BLaER1 treated with 17β-estradiol and CSF1 and Interleukin-3, amounts not matched to agents 10 nM and 100 nM (cell line): ENCODE measurements at regions not wholly inside any gene's neighbourhood (a gene's known extent, or its start where the extent isn't known, plus 50 kb on each side); places are given as distances from the start of the nearest gene placed in this dataset.
A peak's percentile ranks its signal among the peaks of the same experiment; 100 is the strongest.

ENCODE experiments used
- H3K27ac ChIP-seq, 11 experiments: shearing (Covaris generic); formaldehyde crosslinking; 2 replicates each; pipeline ENCODE4 v1.8.1; 2022
- H3K27me3 ChIP-seq, 11 experiments: shearing (Covaris generic); formaldehyde crosslinking; 2 replicates each; pipeline ENCODE4 v1.8.1; 2022
- H3K36me3 ChIP-seq, 11 experiments: shearing (Covaris generic); formaldehyde crosslinking; 2 replicates each; pipeline ENCODE4 v1.8.1; 2022
- H3K4me1 ChIP-seq, 10 experiments: shearing (Covaris generic); formaldehyde crosslinking; 2 replicates each; pipeline ENCODE4 v1.8.1; 2022
- H3K4me2 ChIP-seq, 11 experiments: shearing (Covaris generic); formaldehyde crosslinking; 2 replicates each; pipeline ENCODE4 v1.8.1; 2022
- H3K4me3 ChIP-seq, 10 experiments: shearing (Covaris generic); formaldehyde crosslinking; 2 replicates each; pipeline ENCODE4 v1.8.1; 2022
- H3K9ac ChIP-seq, 11 experiments: shearing (Covaris generic); formaldehyde crosslinking; 2 replicates each; pipeline ENCODE4 v1.8.1; 2022
- H3K9me3 ChIP-seq, 11 experiments: shearing (Covaris generic); formaldehyde crosslinking; replicated peaks in 1 of 11; 2 replicates each; pipeline ENCODE4 v1.8.1; 2022
- H4K20me1 ChIP-seq, 11 experiments: shearing (Covaris generic); formaldehyde crosslinking; 2 replicates each; pipeline ENCODE4 v1.8.1; 2022
- Cebpa-rat ChIP-seq, 11 experiments: shearing (Covaris generic); IDR thresholded peaks; 2 replicates each; pipeline ENCODE4 v1.8.1; 2022

DNA sequence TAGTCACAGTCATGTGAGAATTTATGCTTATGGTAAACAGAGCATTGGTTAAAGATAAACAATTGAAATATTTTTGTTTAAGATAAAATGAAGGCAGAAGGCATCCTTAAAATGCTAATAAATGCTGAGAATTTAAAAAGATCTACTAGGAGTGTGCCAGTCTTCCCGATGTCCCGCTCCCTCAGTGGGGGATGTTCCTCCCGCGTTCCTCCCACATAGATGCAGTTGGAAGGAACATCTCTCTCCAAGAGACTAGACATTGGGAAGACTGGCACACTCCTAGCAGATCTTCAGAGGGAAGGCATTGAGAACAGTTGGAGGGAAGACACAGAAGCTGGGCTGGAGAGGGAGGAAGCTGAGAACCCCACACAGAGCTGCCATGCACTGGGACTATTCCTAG, 203.3 kb downstream of the EDN1 start:
- Histone ChIP-seq H4K20me1 (no peaks in the 10 kb centered on the region), H3K4me1 (peaks cover 0 to 28% (median 2%) of the 10 kb centered on the region in 10 experiments; a peak in 7 of 20 replicates), H3K4me3 (no peak overlapping the region), H3K36me3 (no peaks in the 10 kb centered on the region), H3K27ac (no peak overlapping the region), H3K9me3 (peaks cover 0 to 12% (median 0%) of the 10 kb centered on the region in 11 experiments; a peak in 3 of 22 replicates), H3K9ac (no peak overlapping the region), H3K27me3 (no peaks in the 10 kb centered on the region), H3K4me2 (no peak overlapping the region)
- no peak for TF ChIP-seq Cebpa-rat (IDR thresholded peaks at IDR 0.05)

DNA sequence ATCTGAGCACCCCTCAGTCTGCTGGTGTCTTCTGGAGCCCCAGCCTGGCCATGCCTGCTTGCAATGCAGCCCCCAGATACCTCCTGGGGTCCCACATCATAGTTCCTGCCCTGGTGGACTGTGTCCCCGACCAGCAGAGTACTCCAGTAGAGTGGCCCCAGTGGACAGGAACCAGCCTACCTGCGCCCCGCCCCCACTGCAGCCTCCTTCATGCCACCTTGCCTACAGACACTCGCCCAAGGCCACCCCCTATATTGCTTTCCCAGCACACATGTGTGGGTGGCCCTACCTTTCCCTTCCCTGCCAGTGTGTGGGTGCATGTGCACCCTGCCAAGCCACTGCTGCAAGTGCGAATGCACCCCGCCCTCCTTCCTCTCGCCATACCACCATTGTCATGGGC, 204.0 kb downstream of the EDN1 start:
- Histone ChIP-seq H4K20me1 (no peaks in the 10 kb centered on the region), H3K4me1 (peaks cover 0 to 26% (median 2%) of the 10 kb centered on the region in 10 experiments; a peak in 7 of 20 replicates), H3K27ac (no peak overlapping the region), H3K4me2 (no peak overlapping the region; a peak in 1 of 22 replicates), H3K9me3 (peaks cover 0 to 15% (median 2%) of the 10 kb centered on the region in 11 experiments; a peak in 6 of 22 replicates), H3K27me3 (no peaks in the 10 kb centered on the region), H3K4me3 (no peak overlapping the region), H3K9ac (no peak overlapping the region), H3K36me3 (no peaks in the 10 kb centered on the region)
- TF ChIP-seq Cebpa-rat (IDR thresholded peaks at IDR 0.05) = no peak

DNA sequence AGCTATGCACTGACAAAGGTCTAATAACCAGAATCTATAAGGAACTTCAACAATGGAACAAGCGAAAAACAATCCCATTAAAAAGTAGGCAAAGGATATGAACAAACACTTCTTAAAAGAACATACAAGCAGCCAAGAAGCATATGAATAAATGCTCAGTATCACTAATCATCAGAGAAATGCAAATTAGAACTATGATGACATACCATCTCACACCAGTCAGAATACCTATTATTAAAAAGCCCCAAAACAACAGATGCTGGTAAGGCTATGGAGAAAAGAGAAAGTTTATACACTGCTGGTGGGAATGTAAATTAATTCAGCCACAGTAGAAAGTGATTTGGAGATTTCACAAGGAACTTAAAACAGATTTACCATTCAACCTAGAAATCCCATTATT, 211.8 kb downstream of the EDN1 start:
- H3K4me1 ChIP-seq = no peaks in the 10 kb centered on the region
- no peaks in the 10 kb centered on the region for H4K20me1 ChIP-seq
- H3K4me2 ChIP-seq = no peak overlapping the region
- no peak overlapping the region for H3K27ac ChIP-seq
- no peaks in the 10 kb centered on the region for H3K27me3 ChIP-seq
- no peak overlapping the region for H3K9ac ChIP-seq
- H3K4me3 ChIP-seq = no peak overlapping the region
- no peak for TF ChIP-seq Cebpa-rat (IDR thresholded peaks at IDR 0.05)
- peaks cover 0 to 11% (median 0%) of the 10 kb centered on the region in 11 experiments; a peak in 4 of 22 replicates for H3K9me3 ChIP-seq
- H3K36me3 ChIP-seq = no peaks in the 10 kb centered on the region

DNA sequence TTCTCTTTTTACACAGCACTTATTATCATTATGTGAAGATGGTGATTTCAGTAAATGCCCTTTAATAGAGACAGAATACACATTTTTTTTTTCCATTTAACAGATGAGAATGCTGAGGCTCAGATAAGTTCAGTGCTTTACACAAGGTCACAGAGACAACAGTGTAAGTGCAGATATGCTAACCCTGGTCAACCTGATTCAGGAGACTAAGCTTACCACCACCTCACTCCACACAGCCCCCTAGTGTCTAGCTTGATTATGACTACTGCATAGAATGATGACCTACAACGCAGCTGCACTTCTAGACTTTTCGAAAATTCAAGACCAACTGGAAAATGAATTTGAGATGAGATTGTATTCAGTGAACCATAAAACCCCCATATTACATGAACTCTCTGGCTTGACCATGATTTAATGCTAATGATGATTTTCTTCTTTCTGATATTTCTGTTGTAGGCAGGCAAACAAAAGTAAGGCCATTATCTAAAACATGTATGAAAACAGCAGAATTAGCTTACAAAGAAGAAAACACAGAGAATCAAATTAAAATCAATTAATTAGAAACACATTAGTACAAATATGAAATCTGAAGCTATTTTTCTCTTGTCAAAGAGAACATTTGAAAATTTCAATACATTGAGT, 212.1 kb upstream of the PHACTR1 start:
- no peaks in the 10 kb centered on the region for H4K20me1 ChIP-seq

DNA sequence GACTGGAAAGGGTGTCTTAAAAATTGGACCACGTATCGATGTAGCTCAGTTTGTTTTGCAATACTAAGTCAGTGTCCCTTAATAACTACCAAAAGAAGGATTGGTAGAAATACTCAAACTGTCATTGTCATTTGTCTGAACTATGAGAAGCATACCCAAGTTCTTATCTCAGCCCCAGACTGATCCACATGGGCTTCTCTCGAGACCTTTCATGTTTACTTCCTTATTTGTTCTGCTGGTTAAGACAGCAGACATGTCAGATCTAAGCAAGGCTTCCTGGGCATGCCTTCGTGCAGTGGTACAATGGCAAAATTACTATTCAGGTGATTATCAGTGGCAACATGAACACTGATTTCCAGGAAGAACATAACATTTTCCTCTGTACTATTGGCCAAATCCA, 211.1 kb upstream of the PHACTR1 start:
- no peaks in the 10 kb centered on the region for H4K20me1 ChIP-seq
- H3K36me3 ChIP-seq = no peaks in the 10 kb centered on the region
- H3K27me3 ChIP-seq = no peaks in the 10 kb centered on the region
- no peak overlapping the region for H3K27ac ChIP-seq
- no peak for TF ChIP-seq Cebpa-rat (IDR thresholded peaks at IDR 0.05)
- H3K4me3 ChIP-seq = no peak overlapping the region
- H3K9me3 ChIP-seq = peaks cover 0 to 13% (median 0%) of the 10 kb centered on the region in 11 experiments; a peak in 5 of 22 replicates
- H3K4me1 ChIP-seq = no peaks in the 10 kb centered on the region
- H3K4me2 ChIP-seq = no peak overlapping the region
- H3K9ac ChIP-seq = no peak overlapping the region

More for the DNA sequence above, 212.1 kb upstream of the PHACTR1 start:
- Histone ChIP-seq H3K9ac (no peak overlapping the region), H3K4me2 (no peak overlapping the region), H3K9me3 (peaks cover 0 to 15% (median 0%) of the 10 kb centered on the region in 11 experiments; a peak in 4 of 22 replicates), H3K27me3 (no peaks in the 10 kb centered on the region), H3K4me3 (no peak overlapping the region), H3K4me1 (no peaks in the 10 kb centered on the region), H3K36me3 (no peaks in the 10 kb centered on the region), H3K27ac (no peak overlapping the region)
- no peak for TF ChIP-seq Cebpa-rat (IDR thresholded peaks at IDR 0.05)

DNA sequence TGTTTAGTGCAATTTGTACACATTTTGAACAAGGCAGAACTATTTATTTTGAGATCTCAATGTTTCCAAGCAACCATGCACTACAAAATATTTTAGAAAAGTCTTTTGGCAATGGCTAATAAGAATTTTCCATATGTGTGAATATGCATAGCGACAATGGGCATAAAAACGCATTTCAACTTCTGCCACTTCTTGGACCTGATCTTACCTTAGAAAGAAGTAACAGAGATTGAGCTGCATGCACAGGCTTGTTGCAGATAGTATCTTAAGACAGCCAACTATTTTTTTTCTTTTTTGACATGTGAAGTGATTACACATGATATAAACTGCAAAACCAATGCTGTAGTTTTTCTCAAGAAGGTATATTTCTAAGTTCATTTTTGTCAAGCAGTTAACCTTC, 210.4 kb upstream of the PHACTR1 start:
- Histone ChIP-seq H4K20me1 (no peaks in the 10 kb centered on the region), H3K4me3 (no peak overlapping the region), H3K9ac (no peak overlapping the region), H3K9me3 (peaks cover 0 to 13% (median 0%) of the 10 kb centered on the region in 11 experiments; a peak in 5 of 22 replicates), H3K27ac (no peak overlapping the region), H3K36me3 (no peaks in the 10 kb centered on the region), H3K4me1 (peaks cover 0 to 6% (median 0%) of the 10 kb centered on the region in 10 experiments; a peak in 2 of 20 replicates), H3K4me2 (no peak overlapping the region), H3K27me3 (no peaks in the 10 kb centered on the region)
- no peak for TF ChIP-seq Cebpa-rat (IDR thresholded peaks at IDR 0.05)

DNA sequence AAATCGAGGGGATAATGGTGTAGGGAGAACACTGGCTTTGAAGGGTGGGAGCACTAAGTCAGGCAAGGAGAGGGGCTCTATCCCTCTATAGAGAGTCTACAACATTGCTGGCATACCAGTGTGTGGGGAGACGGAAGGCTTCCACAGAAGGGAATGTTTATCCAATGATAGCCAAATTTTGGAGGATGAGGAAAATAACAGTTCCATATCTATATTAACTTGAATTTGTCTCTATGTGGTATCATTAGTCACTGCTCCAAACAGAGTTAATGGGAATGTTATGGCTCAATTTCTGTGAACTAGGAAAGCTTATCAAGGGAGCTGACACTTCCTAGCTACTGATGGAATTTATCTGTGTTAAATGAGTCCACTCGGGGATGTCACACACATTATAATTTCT, 208.9 kb upstream of the PHACTR1 start:
- H3K36me3 ChIP-seq = no peaks in the 10 kb centered on the region
- peaks cover 0 to 11% (median 0%) of the 10 kb centered on the region in 10 experiments; a peak in 3 of 20 replicates for H3K4me1 ChIP-seq
- H3K4me2 ChIP-seq = no peak overlapping the region
- H3K4me3 ChIP-seq = no peak overlapping the region
- no peaks in the 10 kb centered on the region for H3K27me3 ChIP-seq
- H3K9ac ChIP-seq = no peak overlapping the region
- H4K20me1 ChIP-seq = no peaks in the 10 kb centered on the region
- TF ChIP-seq Cebpa-rat (IDR thresholded peaks at IDR 0.05) = no peak
- H3K9me3 ChIP-seq = peaks cover 0 to 13% (median 0%) of the 10 kb centered on the region in 11 experiments; a peak in 5 of 22 replicates
- H3K27ac ChIP-seq = no peak overlapping the region

DNA sequence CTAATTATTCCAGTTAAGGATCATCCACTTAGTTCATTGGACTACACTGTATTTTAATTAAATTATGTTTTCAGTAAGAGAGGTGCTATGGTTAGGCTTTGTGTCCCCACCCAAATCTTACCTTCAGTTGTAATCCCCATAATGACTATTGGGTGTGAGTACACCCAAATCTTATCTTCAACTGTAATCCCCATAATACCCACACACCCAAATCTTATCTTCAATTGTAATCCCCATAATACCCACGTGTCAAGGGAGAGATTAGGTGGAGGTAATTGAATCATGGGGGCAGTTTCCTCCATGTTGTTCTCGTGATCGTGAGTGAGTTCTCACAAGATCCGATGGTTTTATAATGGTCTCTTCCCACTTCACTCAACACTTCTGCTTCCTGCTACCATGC, 208.0 kb upstream of the PHACTR1 start:
- H3K9me3 ChIP-seq = peaks cover 0 to 13% (median 0%) of the 10 kb centered on the region in 11 experiments; a peak in 5 of 22 replicates
- H3K27me3 ChIP-seq = no peaks in the 10 kb centered on the region
- TF ChIP-seq Cebpa-rat (IDR thresholded peaks at IDR 0.05) = no peak
- peaks cover 0 to 11% (median 0%) of the 10 kb centered on the region in 10 experiments; a peak in 3 of 20 replicates for H3K4me1 ChIP-seq
- H3K36me3 ChIP-seq = no peaks in the 10 kb centered on the region
- H4K20me1 ChIP-seq = no peaks in the 10 kb centered on the region
- no peak overlapping the region for H3K4me2 ChIP-seq
- H3K27ac ChIP-seq = no peak overlapping the region
- no peak overlapping the region for H3K9ac ChIP-seq
- no peak overlapping the region for H3K4me3 ChIP-seq

DNA sequence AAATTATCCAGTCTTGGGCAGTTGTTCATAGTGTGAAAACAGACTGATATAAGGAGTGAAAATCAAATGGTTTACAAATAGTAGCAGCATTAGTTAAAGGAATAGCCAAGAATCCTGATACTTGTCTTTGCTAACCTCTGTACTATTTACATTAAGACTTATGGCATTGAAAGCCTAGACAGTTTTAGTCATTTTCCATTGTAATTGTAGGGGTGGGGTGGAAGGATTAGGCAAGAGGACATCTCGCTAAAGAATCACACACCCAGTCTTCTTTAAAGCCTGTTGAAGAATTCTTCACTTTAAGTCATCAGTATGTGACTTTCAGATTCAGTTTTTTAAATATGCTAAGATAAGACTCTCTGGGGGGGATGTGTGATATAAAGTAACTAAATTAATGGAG, 207.5 kb upstream of the PHACTR1 start:
- H3K4me1 ChIP-seq = peaks cover 0 to 11% (median 0%) of the 10 kb centered on the region in 10 experiments; a peak in 3 of 20 replicates
- H4K20me1 ChIP-seq = no peaks in the 10 kb centered on the region
- H3K4me2 ChIP-seq = no peak overlapping the region
- H3K4me3 ChIP-seq = no peak overlapping the region
- no peaks in the 10 kb centered on the region for H3K36me3 ChIP-seq
- H3K27ac ChIP-seq = no peak overlapping the region
- no peaks in the 10 kb centered on the region for H3K27me3 ChIP-seq
- H3K9ac ChIP-seq = no peak overlapping the region
- peaks cover 0 to 13% (median 0%) of the 10 kb centered on the region in 11 experiments; a peak in 5 of 22 replicates for H3K9me3 ChIP-seq
- no peak for TF ChIP-seq Cebpa-rat (IDR thresholded peaks at IDR 0.05)

DNA sequence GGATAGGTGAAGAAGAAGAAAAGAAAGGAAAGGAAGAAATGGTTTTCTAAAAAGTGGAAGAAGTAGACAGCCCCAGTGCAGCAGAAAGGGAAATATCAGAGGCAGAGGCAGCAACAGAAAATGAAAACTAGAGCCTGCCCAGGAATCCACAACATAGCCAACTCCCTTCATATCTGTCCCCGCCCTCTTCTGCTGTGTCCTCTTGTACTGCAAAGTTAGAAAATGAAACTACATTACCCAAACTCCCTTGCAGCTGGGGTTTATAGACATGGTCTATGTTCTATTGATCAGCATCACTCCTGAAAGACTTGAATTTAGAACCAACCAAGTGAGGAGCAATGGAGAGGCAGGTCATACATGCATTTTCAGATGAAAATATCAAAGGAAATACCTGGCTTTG, 200.5 kb upstream of the PHACTR1 start:
- no peaks in the 10 kb centered on the region for H3K9me3 ChIP-seq
- peaks cover 0 to 15% (median 0%) of the 10 kb centered on the region in 10 experiments; a peak in 3 of 20 replicates for H3K4me1 ChIP-seq
- H3K9ac ChIP-seq = no peak overlapping the region
- H4K20me1 ChIP-seq = no peaks in the 10 kb centered on the region
- H3K4me3 ChIP-seq = no peak overlapping the region
- H3K27me3 ChIP-seq = no peaks in the 10 kb centered on the region
- H3K27ac ChIP-seq = no peak overlapping the region
- no peak for TF ChIP-seq Cebpa-rat (IDR thresholded peaks at IDR 0.05)
- no peaks in the 10 kb centered on the region for H3K36me3 ChIP-seq
- peak overlapping the region in 1 of 11 experiments; percentile 3; a peak in 1 of 22 replicates for H3K4me2 ChIP-seq
